ENCODE measurements at regions not wholly inside any gene's neighbourhood (a gene's known extent, or its start where the extent isn't known, plus 50 kb on each side); places are given as distances from the start of the nearest gene placed in this dataset.
"Not testable (repeated sequence)": the region's sequence is repeated elsewhere in the genome, so short reads cannot be mapped to it uniquely, and the experiment has no call there.

DNA sequence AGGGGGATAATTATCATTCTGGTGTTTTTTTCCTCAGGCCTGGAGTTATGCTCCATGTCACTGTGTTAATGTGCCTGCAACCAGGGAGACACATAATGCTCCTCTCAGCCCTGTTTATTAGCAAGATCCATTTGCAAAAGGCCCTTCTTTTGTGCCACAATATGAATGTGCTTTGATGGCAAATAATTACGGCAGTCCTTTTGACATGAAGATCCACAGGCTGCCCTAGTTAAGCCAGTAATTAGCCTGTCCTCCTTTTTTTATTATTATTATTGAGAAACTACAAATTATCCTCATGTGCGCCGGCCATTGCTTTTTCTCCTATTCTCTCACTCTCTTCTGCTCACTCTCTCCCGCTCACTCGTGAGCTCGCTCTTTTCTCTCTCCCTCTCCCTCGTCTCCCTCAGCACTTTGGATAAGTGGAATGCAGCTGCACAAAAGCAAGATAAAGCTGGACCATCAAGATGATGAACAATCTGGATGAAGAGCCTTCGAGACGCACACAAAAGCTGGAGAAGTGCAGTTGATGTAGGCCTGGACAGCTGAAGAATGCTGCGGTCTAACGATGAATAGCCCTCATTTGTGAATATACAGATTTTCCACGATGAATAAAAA lies 762.3 kb downstream of the BCL11A start:
- DNase-seq (ENCODE audit: low read depth in 2 of 2) = no peak

DNA sequence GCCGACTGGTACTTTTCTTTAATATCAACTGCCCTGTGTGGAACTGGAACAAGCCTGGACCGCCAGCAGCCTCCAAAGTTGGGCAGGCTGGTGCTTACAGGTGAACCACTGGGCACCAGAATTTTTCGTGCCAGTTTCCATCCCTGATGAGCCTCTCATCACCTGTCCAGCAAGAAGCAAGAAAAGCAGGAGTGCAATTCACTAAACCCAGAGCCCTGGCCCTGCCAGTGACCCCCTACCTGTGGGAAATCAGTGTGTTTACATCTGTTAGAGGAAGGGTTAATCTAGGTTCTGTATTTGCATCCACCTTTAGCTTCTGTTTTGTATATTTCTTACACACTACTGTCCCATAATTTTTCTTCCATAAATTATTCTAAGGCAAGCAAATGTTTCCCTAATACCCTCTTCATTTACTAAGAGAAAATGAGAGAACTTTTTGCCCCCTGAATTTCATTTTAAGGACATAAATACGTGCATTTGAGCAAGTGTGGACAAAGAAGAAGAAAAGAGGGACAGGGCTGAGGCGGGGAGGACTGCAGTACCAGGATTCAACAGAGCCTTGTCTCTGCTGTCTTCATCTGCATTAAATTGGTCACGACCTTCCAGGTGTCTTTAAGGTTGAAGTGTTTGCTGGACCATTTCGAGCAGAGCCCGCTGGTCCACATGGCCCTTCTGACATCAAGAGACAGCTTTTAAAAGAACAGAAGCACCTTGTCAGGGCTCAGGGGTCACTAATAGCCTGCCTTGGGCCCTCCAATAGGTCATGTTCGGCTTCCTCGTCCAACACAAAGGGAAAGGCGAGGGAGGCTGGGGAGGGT lies 763.1 kb downstream of the BCL11A start:
- DNase-seq (ENCODE audit: low read depth in 2 of 2) = no peak

DNA sequence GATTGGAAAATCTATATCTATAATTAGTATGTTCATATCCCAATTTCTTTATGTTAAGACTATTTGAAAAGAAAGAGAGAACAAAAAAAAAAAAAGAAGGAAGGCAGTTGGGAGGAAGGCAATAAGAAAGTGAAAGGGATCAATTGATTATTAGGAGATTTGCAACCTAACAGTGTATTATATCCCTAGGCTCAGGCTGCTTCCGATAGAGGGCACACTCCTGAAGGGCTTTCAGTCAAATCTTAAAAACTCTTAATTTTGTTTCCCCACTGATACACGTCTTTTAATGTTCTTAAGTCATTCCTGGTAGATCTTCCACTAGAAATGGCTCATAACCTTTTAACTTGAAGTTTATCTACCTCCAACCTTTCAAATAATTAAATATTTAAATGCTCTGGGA lies 763.9 kb downstream of the BCL11A start:
- no peak for DNase-seq (ENCODE audit: low read depth in 2 of 2)

DNA sequence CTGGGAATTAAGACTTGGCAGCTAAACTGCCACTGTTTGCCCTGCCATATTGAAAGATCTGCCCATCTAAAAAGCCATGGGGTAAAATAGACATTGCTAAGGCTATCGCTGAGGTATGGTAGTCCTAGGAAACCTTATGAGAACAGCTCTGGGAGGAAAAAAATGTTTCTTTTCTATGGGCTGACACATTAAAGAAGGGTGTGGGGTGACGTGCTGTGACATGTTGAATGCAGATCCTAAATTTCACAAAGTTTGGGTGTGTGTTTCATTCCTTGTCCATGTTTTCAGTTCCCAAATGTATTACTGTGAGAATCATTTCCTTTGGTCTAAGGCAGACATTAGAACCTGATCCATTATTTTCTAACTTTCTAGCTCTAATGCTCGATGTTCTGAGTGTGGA lies 766.4 kb downstream of the BCL11A start:
- DNase-seq (ENCODE audit: low read depth in 2 of 2) = no peak

DNA sequence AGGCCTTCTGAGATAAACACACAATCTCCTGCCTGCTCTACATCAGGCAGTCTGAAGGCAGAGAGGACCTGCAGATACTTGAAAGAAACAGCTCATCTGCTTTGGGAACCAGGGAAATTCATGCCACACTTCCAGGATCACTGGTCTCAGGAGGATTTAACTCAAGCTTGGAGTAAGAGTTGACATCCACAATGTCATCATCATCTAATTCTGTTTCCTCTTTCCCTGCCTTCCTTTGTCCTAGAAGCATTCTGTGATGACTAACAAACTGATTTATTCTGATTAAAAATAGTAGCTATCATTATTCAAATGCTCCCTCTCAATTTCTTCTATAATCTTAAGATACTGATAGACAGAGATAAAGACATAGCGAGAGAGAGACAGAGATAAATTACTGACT lies 766.8 kb downstream of the BCL11A start:
- DNase-seq (ENCODE audit: low read depth in 2 of 2) = no peak

DNA sequence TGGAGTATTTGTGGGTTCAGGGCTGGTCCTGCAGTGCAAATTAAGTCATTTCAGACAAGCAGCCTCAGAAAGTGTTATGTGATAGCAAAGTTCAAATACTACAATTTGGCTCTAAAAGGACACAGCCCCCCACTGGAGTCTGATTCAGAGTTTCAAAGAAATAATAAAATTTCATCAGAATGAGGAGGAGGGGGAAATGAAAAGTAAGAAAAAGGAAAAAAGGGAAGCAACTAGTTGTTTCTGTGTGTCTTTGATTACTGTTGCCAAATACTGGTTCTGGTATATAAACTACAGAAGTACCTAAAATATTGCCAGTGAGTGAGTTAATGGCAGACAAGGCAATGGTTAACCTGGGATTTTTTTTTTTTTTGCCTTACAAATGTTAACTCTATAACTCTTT lies 773.9 kb downstream of the BCL11A start:
- no peak for DNase-seq (ENCODE audit: low read depth in 2 of 2)

DNA sequence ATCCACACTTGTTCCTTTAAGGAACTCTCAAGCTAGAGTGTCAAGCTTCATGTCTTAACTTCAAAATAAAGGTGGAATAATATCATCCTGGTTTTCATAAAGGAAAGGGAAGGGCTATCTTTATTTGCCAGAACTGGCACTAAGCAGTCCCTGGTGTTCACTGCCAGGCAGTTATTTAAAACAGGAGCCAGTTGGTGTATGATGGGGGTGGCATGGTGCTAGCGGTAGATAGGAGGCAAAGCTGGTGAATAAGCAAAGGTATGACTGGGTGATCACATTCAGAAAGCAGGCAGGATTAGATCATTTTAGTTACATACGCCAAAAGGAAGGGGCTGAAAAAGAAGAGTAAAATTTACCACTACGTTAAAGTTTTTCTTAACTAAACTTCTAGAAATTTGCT lies 776.3 kb downstream of the BCL11A start:
- no peak for DNase-seq (ENCODE audit: low read depth in 2 of 2)

DNA sequence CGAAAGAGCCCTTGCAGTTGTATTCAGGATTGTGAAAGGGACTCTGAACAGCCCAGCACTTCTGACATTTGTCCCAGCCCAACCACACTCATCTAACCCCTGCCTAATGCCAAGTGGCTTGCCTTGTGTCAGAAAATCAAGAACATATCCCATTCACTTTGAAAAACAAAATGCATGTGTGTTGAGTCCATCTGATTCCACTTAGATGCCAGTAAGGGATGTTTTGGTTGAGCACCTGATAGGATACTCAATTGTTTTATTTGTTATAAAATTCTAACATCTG lies 776.8 kb downstream of the BCL11A start:
- no peak for DNase-seq (ENCODE audit: low read depth in 2 of 2)

DNA sequence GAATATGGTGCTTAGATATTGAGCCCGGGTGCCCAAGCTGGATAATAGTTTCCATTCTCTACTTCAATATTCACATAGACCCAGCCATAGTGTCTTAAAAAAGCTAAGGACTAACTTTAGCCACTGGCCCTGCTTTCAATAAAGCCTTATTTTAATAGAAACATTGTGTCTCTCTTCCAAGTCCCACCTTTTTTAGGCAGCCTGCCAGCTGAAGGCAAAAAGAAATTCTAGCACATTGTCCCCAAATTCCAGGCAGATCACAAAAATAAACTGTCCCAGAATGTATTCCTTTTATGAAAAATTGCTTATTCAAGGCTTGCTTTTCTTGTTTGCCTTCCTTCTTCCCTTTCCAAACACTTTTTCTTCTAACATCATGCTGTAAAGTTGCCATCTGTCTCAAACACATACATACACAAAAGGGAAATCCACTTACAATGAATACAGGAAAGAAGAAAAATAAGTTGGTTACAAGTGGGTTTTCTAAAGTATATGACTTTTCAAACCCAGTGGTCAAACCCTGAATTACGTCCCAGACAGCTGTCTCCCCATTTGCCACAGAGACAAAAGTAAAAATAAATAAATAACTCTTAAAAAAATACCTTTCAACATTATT lies 778.5 kb downstream of the BCL11A start:
- no peak for DNase-seq (ENCODE audit: low read depth in 2 of 2)

DNA sequence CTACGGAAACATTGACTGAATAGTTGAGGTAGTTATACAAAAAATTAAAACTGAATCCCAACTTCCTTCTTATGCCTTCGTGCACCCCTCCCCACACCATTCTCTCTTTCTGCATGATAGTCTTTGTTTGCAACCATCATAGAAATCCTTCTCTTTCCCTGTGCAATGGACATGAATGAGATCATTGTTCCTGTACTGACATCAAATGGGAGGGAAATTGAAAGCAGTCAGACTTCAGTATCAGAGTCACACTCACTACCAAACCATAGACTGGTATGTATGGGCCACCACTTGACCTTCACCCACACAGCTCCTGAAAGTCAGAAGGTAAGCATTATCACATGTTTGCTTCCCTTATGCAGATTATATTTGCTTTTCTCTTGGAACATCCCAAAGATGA lies 782.8 kb downstream of the BCL11A start:
- DNase-seq (ENCODE audit: low read depth in 2 of 2) = no peak

DNA sequence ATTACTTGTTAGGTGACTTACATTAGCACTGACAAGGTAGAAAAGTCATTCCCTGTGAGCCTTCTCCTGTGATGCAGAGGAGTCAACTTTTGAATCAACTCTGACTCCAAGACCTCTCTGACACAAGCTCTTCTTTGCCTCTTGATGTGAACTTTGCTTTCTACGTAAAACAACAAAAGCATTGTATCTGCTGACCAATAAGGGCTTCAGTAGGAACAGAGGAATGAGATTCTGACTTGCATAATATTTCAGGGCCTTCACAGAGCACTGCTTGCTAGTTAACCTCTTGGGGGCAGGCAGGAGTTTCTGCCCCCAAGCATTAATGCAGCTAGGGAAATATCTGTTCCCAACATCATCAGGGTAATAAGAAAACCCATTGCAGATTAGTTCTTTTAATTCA lies 791.5 kb downstream of the BCL11A start:
- DNase-seq (ENCODE audit: low read depth in 2 of 2) = no peak

DNA sequence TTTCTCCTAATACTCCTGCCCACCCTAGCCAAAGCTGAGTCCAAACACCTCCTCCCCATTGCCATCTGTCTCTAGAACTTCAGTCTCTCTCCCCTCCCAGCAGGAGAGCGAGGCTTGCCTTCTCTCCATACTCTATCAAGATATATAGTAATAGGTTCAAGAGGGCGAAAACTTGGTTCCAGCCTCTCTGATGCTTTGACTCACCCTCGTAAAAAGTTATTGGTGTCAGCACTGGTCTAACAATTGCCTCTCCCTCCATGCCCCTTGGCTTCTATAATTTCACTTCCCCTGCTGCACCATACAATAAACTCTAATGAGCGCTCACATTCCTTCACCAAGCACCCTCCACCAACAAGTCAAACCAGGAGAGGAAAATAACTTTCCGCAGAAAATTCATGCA lies 797.3 kb downstream of the BCL11A start:
- DNase-seq (ENCODE audit: low read depth in 2 of 2) = no peak

DNA sequence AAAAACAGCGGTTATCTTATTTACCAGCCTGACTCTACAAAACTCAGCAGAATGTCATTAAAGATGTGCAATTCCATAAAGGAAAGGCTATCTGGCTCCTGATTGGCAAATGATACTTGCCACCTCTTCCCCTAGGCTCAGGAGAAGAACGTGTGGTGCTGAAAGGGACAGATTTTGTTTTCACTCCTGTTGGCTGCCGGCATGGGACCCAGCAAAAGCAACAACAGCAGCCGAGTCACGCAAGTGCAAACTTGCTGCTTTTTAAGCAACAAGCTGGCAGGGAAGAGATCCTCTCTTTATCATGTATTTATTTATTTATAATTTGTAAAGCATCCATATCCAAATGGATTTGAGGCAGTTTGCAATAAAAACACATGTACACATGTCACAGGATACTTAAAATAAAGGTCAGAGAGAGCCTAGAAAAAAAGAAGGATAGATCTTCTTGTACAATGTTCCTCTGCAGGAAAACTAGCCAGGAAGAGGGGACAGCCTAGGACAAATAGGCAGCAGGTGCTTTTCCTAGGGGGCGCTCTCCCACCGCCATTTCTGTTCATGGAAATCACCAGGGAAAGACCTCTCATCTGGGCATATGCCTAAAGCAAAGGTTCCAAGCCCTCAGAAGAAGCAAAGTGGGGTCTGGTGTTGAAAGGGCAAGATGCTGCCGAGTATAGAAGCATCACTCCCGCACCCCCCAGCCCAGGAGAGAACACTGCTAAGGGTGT lies 799.3 kb downstream of the BCL11A start:
- DNase-seq (ENCODE audit: low read depth in 2 of 2) = no peak

DNA sequence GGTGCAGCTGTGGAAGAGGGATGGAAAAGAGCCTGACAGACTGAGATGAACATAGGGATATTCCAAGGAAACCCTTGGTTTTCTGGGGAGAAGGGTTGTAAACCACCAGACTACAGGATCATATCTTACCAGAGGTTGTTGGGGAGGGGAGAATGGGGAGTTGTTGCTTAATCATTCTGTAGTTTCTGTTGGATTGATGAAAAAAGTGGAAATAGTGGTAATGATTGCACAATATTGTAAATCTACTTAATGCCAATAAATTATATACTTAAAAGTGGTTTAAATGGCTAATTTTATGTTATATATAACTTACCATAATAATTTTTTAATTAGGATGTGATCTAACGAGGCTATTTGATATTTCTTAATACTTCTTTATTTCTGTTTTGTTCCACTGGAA lies 800.9 kb downstream of the BCL11A start:
- no peak for DNase-seq (ENCODE audit: low read depth in 2 of 2)

DNA sequence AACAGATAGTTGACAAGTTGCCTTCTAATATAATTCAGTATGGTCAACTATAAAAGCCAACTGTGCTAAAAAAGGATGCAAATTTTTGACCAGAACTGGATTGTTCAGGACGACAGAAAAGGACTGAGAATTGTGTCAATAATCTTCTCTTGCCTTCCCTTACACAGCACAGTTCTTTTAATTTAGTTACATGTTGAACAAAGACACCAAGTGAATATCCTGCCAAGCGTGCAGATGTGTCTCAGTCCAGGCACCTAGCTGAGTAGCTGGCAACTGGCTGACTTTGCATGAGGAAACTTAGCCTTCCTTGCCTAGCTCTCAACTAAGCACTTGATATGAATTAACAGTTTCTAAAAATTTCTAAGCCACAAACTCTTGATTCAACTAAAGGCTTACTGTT lies 801.4 kb downstream of the BCL11A start:
- DNase-seq (ENCODE audit: low read depth in 2 of 2) = no peak

DNA sequence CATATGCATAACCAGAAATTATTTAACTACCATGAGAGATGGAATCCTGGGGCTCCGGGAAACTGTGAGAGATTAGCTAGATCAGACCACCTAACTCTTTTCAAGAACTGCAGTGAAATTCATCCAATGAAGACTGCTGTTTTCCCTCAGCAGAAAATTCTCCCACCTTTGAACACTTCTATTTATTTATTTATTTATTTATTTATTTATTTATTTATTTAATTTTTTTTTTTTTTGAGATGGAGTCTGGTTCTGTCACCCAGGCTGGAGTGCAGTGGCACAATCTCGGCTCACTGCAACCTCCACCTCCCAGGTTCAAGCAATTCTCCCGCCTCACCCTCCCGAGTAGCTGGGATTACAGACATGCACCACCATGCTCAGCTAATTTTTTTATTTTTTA lies 802.2 kb downstream of the BCL11A start:
- DNase-seq (ENCODE audit: low read depth in 2 of 2) = not testable (repeated sequence)

DNA sequence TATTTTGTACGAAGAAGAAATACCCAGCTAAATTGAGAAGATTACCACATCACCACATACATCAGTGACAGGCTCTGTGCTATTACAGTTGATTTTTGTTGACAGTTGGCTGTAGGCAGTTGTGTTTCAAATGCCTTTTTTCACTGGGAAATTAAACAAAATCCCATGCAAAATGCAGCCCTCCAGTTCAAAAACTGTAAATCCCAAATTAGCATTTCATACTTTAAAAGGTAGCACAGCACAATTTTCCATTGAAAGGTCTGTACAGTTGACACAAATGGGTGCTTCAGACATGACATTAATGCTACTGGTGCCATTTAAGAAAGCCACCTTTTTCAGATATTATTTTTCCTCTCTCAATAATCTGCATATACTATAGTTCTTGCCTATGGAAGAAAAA lies 807.2 kb downstream of the BCL11A start:
- no peak for DNase-seq (ENCODE audit: low read depth in 2 of 2)

DNA sequence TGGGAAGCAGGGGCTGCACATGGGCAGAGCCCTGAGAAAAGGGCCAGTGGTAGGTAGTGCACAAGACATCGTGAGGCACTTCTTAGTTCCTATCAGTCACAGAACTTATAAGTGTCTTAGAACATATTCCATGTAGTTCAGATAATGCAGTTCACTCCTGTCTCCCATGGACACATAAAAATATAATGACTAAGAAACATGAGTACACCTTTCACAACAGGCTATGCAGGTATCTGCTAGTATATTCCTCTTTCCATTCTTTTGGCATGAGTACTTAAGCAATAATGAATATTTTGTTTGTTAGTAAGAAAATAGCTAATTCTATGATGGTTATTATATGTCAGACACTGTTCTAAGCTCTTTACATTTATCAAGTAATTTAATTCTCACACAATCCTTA lies 808.4 kb downstream of the BCL11A start:
- no peak for DNase-seq (ENCODE audit: low read depth in 2 of 2)

DNA sequence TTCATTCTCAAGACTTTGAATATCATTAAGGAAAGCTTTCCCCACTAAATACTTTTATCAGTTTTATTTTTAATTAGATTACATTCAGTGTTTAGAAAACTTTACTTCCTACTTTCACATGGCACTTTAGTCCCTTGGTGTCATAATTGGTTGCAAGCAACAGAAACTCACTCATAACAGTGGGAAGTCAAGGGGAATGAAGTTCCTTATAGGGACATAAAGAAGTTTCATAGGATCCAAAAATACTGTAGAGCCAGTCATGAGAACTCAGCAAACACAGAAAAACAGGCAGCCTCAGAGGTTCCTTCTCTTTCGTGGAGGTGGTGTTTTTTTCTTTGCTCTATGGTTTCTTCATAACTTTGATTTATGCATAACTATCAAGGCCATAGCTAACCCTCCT lies 809.0 kb downstream of the BCL11A start:
- DNase-seq (ENCODE audit: low read depth in 2 of 2) = no peak

DNA sequence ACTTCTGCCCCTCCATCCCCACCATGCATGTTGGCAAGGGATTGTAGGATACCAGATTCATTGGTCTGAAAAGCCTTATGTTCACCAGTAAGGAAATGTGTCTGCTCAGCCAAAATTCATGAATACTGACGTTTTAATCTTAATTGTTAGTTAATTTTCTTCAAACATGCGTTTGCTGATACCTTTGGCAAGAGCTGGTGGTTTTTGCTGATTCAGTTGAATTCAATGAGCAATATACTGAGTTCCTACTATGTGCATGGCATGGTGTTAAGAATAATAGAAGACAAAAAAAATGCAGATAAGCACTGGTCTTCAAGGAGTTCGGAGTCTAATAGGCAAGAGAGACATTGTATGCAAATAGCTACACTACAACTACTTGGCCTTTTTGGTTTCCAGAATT lies 811.6 kb downstream of the BCL11A start:
- DNase-seq (ENCODE audit: low read depth in 2 of 2) = no peak

DNA sequence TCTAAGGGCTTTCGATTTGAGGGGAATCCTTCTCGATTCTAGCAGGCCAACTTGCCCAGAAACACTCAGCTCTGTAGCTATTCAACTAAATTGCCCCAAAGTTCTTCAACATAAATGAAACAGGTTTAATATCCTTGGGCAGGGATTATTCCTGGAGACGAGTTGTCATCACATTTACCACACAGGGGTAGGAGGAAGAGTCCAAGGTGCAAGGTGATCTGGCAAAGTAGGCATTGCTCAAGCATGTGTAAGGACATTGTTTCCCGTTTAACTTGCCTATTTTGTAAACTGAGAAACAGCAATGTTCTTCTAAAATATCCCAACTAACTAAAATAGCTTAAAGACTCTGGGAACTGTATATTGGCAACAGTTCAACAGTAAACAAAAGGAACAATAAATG lies 814.3 kb downstream of the BCL11A start:
- DNase-seq (ENCODE audit: low read depth in 2 of 2) = no peak

DNA sequence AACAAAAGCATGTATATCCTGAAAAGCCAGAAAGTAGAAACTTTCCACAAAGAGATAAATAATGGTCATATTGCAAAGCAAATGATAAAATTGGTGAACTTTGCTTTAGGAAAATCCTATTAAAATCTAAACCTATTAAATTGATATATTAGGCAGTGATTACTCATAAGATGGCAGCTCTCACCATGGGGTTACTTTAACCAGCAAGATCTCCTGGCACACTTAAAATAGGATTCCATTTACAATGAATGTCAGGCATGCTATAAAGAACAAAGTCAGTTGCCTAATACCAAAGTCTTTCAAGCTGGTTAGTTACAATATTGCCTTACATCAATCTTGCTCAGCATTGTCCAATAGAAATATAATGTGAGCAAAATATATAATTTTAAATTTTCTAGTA lies 816.2 kb downstream of the BCL11A start:
- no peak for DNase-seq (ENCODE audit: low read depth in 2 of 2)

DNA sequence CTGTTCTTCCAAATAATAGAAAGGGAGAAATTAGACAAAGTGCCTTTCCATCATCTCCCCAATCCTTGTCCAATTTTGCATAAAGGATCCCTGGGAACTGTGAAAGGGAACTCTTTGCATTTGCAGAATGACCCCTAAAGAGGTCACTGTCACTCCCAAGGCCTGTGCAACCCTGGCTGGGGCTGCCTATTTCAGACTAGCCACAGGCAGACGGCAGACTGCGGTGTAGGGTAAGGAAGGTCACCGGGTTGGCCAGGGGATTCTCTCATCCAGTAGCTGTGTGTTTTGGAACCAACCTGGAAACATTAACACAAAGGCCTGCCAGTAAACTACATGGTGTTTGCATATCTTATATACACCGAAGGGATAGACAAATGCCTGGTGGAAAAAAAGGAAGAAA lies 818.7 kb downstream of the BCL11A start:
- no peak for DNase-seq (ENCODE audit: low read depth in 2 of 2)
